H9 (cell line): ENCODE measurements at regions not wholly inside any gene's neighbourhood (a gene's known extent, or its start where the extent isn't known, plus 50 kb on each side); places are given as distances from the start of the nearest gene placed in this dataset.
"Not testable (repeated sequence)": the region's sequence is repeated elsewhere in the genome, so short reads cannot be mapped to it uniquely, and the experiment has no call there.

ENCODE experiments used
- DNase-seq: peaks from one replicate; pipeline ENCODE4 v3.0.0-alpha.2; 2017
- H2AFZ ChIP-seq: one replicate; pipeline ENCODE4 v1.6.1; 2013; ENCODE audit warnings: mild to moderate bottlenecking, low read length, control low read depth, moderate library complexity
- H2AK5ac ChIP-seq: 2 replicates; pipeline ENCODE4 v1.6.1; 2013; ENCODE audit warnings: low read length, control low read depth, mixed read lengths; ENCODE audit not compliant: insufficient read length
- H2BK120ac ChIP-seq: one replicate; pipeline ENCODE4 v1.6.1; 2013; ENCODE audit warnings: low read depth, mild to moderate bottlenecking, low read length, control low read depth, inconsistent platforms; ENCODE audit not compliant: poor library complexity, severe bottlenecking
- H2BK12ac ChIP-seq: 2 replicates; pipeline ENCODE4 v1.6.1; 2013; ENCODE audit warnings: low read length, control low read depth, mixed read lengths, low read depth; ENCODE audit not compliant: insufficient read length
- H2BK15ac ChIP-seq: 2 replicates; pipeline ENCODE4 v1.6.1; 2013; ENCODE audit warnings: low read depth, low read length, control low read depth
- H2BK20ac ChIP-seq: one replicate; pipeline ENCODE4 v1.6.1; 2013; ENCODE audit warnings: low read depth, mild to moderate bottlenecking, low read length, control low read depth, inconsistent platforms; ENCODE audit not compliant: poor library complexity, severe bottlenecking
- H2BK5ac ChIP-seq: 2 replicates; pipeline ENCODE4 v1.6.1; 2013; ENCODE audit warnings: low read length, control low read depth, mixed read lengths; ENCODE audit not compliant: insufficient read length
- H3K14ac ChIP-seq: 2 replicates; pipeline ENCODE4 v1.6.1; 2013; ENCODE audit warnings: low read length, control low read depth; ENCODE audit not compliant: insufficient read depth
- H3K18ac ChIP-seq: 2 replicates; pipeline ENCODE4 v1.6.1; 2013; ENCODE audit warnings: low read depth, mild to moderate bottlenecking, mixed read lengths, low read length, control low read depth; ENCODE audit not compliant: insufficient read length
- H3K23ac ChIP-seq: 2 replicates; pipeline ENCODE4 v1.6.1; 2013; ENCODE audit warnings: low read length, control low read depth, mixed read lengths, low read depth; ENCODE audit not compliant: insufficient read length
- H3K23me2 ChIP-seq: 2 replicates; pipeline ENCODE4 v1.6.1; 2013; ENCODE audit warnings: low read depth, mild to moderate bottlenecking, mixed read lengths, low read length, control low read depth; ENCODE audit not compliant: insufficient read length, poor library complexity, severe bottlenecking
- H3K27ac ChIP-seq: 2 replicates; pipeline ENCODE4 v1.5.1; 2013; ENCODE audit warnings: low read length, control low read depth, mixed read lengths, low read depth; ENCODE audit not compliant: insufficient read length
- H3K27me3 ChIP-seq: 2 replicates; pipeline ENCODE4 v1.6.1; 2013; ENCODE audit warnings: low read length, control low read depth, inconsistent platforms; ENCODE audit not compliant: insufficient read depth
- H3K4ac ChIP-seq: 2 replicates; pipeline ENCODE4 v1.6.1; 2013; ENCODE audit warnings: low read depth, mild to moderate bottlenecking, control low read depth, inconsistent platforms, low read length, moderate library complexity
- H3K4me1 ChIP-seq: 2 replicates; pipeline ENCODE4 v1.6.1; 2013; ENCODE audit warnings: low read length, control low read depth, inconsistent platforms; ENCODE audit not compliant: insufficient read depth
- H3K4me2 ChIP-seq: 2 replicates; pipeline ENCODE4 v1.6.1; 2013; ENCODE audit warnings: low read length, control low read depth, mixed read lengths; ENCODE audit not compliant: insufficient read length, insufficient read depth
- H3K56ac ChIP-seq: 2 replicates; pipeline ENCODE4 v1.6.1; 2013; ENCODE audit warnings: low read depth, mild to moderate bottlenecking, mixed read lengths, low read length, control low read depth; ENCODE audit not compliant: insufficient read length
- H3K79me1 ChIP-seq: 2 replicates; pipeline ENCODE4 v1.6.1; 2013; ENCODE audit warnings: low read depth, mild to moderate bottlenecking, moderate library complexity, low read length, control low read depth, inconsistent platforms; ENCODE audit not compliant: insufficient read depth, poor library complexity, severe bottlenecking
- H3K79me2 ChIP-seq: 2 replicates; pipeline ENCODE4 v1.6.1; 2013; ENCODE audit warnings: low read length, control low read depth, inconsistent platforms; ENCODE audit not compliant: insufficient read depth
- H3K9ac ChIP-seq: 2 replicates; pipeline ENCODE4 v1.6.1; 2013; ENCODE audit warnings: low read length, control low read depth, mixed read lengths; ENCODE audit not compliant: insufficient read length; ENCODE audit errors: extremely low read depth
- H3K9me3 ChIP-seq: one replicate; pipeline ENCODE4 v1.6.1; 2013; ENCODE audit warnings: low read depth, low read length, inconsistent platforms; ENCODE audit not compliant: control insufficient read depth
- H3T11ph ChIP-seq: one replicate; pipeline ENCODE4 v1.6.1; 2013; ENCODE audit warnings: mild to moderate bottlenecking, low read length, control low read depth, inconsistent platforms
- H4K20me1 ChIP-seq: one replicate; pipeline ENCODE4 v1.6.1; 2013; ENCODE audit not compliant: control insufficient read depth, insufficient read length, insufficient read depth
- H4K5ac ChIP-seq: 2 replicates; pipeline ENCODE4 v1.6.1; 2013; ENCODE audit warnings: low read depth, mild to moderate bottlenecking, mixed read lengths, low read length, control low read depth; ENCODE audit not compliant: insufficient read length
- H4K8ac ChIP-seq: replicated peaks from 2 replicates; pipeline ENCODE4 v1.6.1; 2013; ENCODE audit warnings: low read length, control low read depth, mixed read lengths, low read depth; ENCODE audit not compliant: insufficient read length
- H4K91ac ChIP-seq: 2 replicates; pipeline ENCODE4 v1.6.1; 2013; ENCODE audit warnings: low read depth, mild to moderate bottlenecking, moderate library complexity, mixed read lengths, low read length, control low read depth; ENCODE audit not compliant: insufficient read length
- H3K27ac Mint-ChIP-seq, 3 experiments: 2 replicates in 2 of 3; 3 replicates in 1 of 3; pipeline ENCODE4 v1.8.0; 2020 to 2021; ENCODE audit warnings: mixed read lengths in 3 of 3, mild to moderate bottlenecking in 1 of 3, moderate library complexity in 1 of 3
- H3K27me3 Mint-ChIP-seq: 2 replicates; pipeline ENCODE4 v1.8.0; 2021; ENCODE audit warnings: low read depth, mild to moderate bottlenecking, moderate library complexity, mixed read lengths
- H3K36me3 Mint-ChIP-seq, 3 experiments: 2 replicates in 2 of 3; 3 replicates in 1 of 3; pipeline ENCODE4 v1.8.0; 2020 to 2021; ENCODE audit warnings: low read depth in 3 of 3, mixed read lengths in 3 of 3; ENCODE audit not compliant: insufficient read depth in 1 of 3
- H3K4me1 Mint-ChIP-seq, 2 experiments: 2 replicates each; pipeline ENCODE4 v1.8.0; 2020; ENCODE audit warnings: mixed read lengths in 2 of 2
- H3K4me3 Mint-ChIP-seq, 2 experiments: 2 replicates in 1 of 2; 3 replicates in 1 of 2; pipeline ENCODE4 v1.8.0; 2020 to 2021; ENCODE audit warnings: mild to moderate bottlenecking in 2 of 2, mixed read lengths in 2 of 2, moderate library complexity in 1 of 2
- H3K9me3 Mint-ChIP-seq, 2 experiments: 2 replicates in 1 of 2; 3 replicates in 1 of 2; pipeline ENCODE4 v1.8.0; 2020; ENCODE audit warnings: mild to moderate bottlenecking in 2 of 2, mixed read lengths in 2 of 2, moderate library complexity in 1 of 2
- WGBS: extraction: QIAGEN DNeasy Blood & Tissue Kit; methylation state at CpG from one replicate; pipeline ENCODE4 v1.1.7; 2013; ENCODE audit warnings: missing lambda C conversion rate, low lambda C conversion rate, mixed read lengths; ENCODE audit not compliant: insufficient read length; ENCODE audit errors: extremely low coverage; 5-methylcytosine and 5-hydroxymethylcytosine counted together

GRCh38 chr18:10619833-10620232 lies 94.0 kb downstream of the NAPG start:
- not testable (repeated sequence) for H2AFZ ChIP-seq, H3K4me1 ChIP-seq, H3K4ac ChIP-seq, H4K5ac ChIP-seq, H2BK20ac ChIP-seq, H3K4me2 ChIP-seq, DNase-seq, H2BK120ac ChIP-seq, H2BK5ac ChIP-seq, H4K8ac ChIP-seq, H3K23me2 ChIP-seq, H2BK15ac ChIP-seq, H3K4me1 Mint-ChIP-seq, H3K9ac ChIP-seq, H3K27ac ChIP-seq, H4K20me1 ChIP-seq, H3K9me3 ChIP-seq, H2AK5ac ChIP-seq, H3K56ac ChIP-seq, H4K91ac ChIP-seq, H3K79me2 ChIP-seq, H3K36me3 Mint-ChIP-seq, H3K23ac ChIP-seq, H3K27ac Mint-ChIP-seq, H3T11ph ChIP-seq, H3K18ac ChIP-seq, H3K27me3 ChIP-seq, H3K14ac ChIP-seq, H2BK12ac ChIP-seq, H3K9me3 Mint-ChIP-seq, H3K27me3 Mint-ChIP-seq, H3K79me1 ChIP-seq, H3K4me3 Mint-ChIP-seq
- WGBS, result no CpG with 5 or more reads among the region's 5 CpGs
